LHCN-M2 (cell line): ENCODE measurements at regions not wholly inside any gene's neighbourhood (a gene's known extent, or its start where the extent isn't known, plus 50 kb on each side); places are given as distances from the start of the nearest gene placed in this dataset.
"Not testable (repeated sequence)": the region's sequence is repeated elsewhere in the genome, so short reads cannot be mapped to it uniquely, and the experiment has no call there.

Experiments
- DNase-seq: peaks from one replicate; pipeline ENCODE4 v3.0.0-alpha.2; 2012; ENCODE audit warnings: low read depth

DNA sequence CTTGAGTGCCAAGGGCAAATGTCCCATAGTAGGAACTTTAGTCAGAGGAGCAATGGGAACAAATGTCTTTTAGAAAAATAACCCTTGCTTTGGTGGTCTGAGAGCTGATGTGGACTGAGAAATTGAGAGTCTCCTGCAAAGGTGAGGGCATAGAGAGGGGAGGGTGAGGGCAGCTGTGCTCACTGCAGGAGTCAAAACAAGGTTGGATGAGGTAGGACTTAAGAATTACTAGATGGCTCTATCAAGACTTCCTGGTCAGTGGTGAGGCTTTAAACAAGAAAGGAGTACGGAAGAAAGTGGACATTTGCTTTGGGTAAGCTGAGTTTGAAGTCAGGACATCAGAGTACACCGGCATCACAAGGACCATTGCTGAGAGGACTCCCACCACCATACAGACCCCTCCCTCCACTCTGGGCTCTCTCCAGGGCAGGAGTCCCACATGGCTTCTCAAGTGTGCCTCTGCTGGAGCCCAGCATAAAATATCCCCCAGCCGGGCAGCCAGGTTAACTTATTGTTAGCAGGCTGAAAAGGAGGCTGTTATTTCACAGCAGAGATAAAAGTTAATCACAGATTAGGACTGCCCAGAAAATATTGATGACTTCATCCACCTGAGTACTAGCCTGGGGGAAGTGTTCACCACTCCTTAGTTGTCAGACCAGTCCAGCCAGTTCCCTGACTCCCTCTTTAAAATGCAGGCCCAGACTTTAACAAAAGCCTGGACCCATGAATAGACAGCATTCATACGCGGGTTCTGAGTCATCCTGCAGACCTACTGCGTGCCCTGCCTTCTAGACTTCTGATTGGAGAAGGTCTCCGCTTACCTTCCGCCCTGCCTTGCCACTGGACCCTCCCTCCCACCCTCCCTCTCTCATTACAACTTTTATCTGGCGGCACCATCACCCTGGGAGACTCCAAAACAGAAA, 167.2 kb downstream of the BCL2L11 start:
- not testable (repeated sequence) for DNase-seq

DNA sequence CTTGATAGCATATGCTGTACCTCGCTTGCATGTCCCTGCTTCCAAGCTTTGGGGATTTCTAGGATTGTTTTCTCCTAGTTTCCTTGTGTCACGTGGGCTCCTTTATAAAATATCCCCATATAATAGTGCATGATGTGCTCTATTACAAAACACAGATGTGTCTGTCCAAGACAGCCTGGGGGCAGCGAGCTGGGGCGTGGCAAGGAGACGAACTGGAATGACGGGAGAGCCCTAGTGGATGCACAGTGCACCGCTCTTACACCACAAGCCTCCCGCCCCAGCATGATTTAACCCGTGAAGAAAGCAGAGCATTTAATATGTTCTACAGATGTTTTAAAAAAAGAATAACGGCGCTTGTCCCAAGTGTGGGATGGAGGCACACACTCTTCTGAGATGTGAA, 169.7 kb downstream of the BCL2L11 start:
- not testable (repeated sequence) for DNase-seq

DNA sequence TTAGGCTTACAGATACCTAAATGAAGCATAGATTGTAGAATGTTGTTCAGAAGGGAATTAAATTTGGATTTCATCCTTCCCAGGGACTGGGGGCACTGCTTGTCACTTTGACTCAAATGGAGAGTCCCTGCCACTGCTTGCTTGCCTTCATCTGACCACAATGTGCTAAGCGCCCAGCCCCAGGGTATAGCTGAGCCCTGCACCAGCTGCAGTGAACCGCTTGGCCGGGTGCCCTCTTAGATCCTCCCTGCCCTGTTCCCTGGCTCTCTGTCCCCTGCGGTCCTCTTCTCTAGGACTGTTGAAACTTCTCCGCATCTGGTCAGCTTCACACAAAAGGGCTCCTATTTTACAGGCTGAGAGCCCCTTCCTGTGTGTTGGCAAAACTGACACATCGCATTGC, 170.9 kb downstream of the BCL2L11 start:
- DNase-seq, result not testable (repeated sequence)

GRCh38 chr2:111292232-111292968, 171.7 kb downstream of the BCL2L11 start:
- DNase-seq, result not testable (repeated sequence)

- not testable (repeated sequence) for DNase-seq
Observed at GRCh38 chr2:111294699-111295098, 174.0 kb downstream of the BCL2L11 start.

GRCh38 chr2:111296122-111296804, 175.5 kb downstream of the BCL2L11 start:
- not testable (repeated sequence) for DNase-seq

DNA sequence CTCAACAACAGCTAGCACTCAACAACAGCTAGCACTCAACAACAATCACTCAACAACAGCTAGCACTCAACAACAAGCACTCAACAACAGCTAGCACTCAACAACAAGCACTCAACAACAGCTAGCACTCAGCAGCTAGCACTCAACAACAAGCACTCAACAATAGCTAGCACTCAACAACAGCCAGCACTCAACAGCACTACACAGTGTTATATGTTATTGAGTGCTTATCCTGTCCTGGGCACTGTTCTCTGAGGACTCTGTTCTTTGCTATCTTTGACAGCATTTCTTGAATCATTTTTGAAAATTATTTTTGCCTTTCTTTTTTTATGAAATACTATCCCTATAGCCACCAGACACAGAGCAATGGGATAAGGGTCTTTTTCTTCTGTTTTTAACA, 176.4 kb downstream of the BCL2L11 start:
- not testable (repeated sequence) for DNase-seq

DNA sequence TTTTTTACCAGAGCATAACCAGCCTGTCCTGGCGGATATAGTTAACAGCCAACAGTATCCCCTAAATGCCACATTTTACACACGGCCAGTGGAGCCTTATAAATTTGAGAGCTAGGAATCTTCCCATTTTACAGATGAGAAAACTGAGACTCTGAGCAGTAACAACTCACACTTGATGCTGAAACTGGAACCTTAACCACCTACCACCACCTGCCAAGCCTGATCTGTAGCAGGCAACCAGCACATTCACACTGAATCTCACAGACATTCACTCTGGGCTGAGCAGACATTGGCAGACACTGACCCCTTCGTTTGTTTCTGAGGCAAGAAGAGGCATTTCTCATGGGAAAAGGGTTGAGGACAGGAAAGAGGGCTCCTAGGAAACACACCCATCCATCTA, 178.2 kb downstream of the BCL2L11 start:
- DNase-seq, result not testable (repeated sequence)

GRCh38 chr2:111299635-111300034, 178.9 kb downstream of the BCL2L11 start:
- DNase-seq, result not testable (repeated sequence)

GRCh38 chr2:111301677-111302076, 181.0 kb downstream of the BCL2L11 start:
- DNase-seq, result not testable (repeated sequence)

- DNase-seq, result peak; percentile 41
Observed at GRCh38 chr2:111302397-111303218, 181.9 kb downstream of the BCL2L11 start.

- not testable (repeated sequence) for DNase-seq
Observed at GRCh38 chr2:111307302-111307701, 186.6 kb downstream of the BCL2L11 start.

DNA sequence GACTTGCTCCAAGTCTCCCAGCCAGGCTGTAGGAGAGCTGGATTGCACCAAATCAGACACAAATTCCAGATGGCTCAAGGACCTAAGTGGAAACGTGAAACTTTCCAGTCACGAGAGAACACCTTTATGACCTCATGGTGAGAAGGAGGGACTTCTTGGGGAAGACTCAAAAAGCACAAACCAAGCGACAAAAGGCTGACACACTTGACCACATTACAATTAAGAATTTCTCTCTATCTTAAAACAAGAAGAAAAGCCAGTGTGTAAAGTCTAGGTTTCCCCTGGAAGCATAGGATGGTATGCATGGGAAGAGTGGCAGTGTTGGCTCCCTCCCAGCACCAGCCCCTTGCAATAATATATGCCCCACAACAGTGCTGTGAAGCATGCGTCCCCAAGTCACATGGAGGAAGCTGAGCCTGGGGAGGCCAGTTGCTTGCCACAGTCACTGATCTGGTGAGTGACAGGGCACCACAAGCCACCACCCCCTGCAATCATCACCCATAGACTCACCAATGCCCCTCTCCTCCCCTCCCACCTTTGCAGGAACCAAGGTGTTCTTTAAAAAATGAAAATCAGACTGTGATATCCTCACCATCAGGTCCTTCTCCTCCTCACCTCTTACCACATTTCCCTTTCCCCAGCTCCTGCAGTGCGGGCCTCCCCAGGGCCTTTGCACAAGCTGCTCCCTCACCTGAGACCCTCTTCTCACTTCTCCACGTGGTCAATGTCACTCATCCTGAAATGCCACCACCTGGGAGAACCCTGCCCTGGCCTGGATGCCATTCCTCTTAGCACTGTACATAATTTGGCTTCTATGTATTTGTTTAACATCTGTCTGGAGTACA, 188.7 kb downstream of the BCL2L11 start:
- DNase-seq, result not testable (repeated sequence)

GRCh38 chr2:111310395-111310794, 189.7 kb downstream of the BCL2L11 start:
- not testable (repeated sequence) for DNase-seq

GRCh38 chr2:111311568-111311967, 190.9 kb downstream of the BCL2L11 start:
- DNase-seq, result not testable (repeated sequence)

DNA sequence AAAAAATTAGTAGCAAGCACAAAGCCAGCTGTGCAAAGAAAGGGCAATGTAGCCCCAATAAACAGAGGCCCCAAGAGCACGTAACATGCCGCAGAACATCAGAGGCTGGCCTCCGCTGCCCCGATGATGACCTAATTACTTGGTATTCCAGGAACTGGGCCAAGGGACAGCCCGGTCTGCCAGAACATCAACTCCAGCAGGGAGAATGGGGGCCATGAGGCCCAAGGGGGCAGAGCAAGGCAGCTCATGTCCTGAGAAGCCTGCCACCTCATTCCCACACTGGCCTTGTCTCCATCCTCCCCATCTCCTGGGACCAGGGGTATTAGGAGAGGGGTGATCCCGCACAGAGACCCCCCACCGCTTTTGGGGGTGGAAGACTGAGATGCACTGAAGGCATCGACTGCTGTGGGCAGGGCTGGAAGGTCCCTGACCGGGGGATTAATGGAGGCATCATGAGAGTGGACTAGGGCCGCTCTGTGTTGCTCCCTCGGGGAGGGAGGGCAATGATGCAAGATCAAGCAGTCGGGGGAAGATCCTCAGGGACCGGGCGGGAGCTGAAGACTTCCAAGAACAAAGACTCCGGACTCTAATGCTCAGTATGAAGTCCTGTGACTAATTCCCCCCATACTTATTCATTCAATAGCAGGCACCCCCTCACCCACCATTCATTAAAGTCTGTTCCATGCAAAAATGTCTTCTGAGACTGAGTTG, 192.3 kb downstream of the BCL2L11 start:
- DNase-seq, result peak; percentile 65

DNA sequence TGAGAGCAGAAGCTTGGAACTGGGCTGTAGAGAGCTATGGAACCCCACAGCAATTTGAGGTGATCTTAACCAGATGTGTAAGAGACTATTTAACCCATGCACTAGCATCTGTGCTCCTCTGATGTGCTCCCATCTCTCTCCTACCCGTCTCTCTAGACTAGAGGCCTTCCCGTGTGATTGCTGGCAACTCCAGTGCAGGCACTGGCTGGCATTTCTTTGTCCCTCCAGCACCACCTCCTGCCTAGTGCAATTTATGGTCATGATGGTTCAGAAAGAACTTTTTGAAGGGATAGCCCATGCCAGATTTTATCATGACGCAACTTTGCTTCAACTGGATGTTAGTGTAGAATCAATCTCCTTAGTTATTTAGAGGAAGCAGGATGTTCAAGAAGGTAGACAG, 193.0 kb downstream of the BCL2L11 start:
- peak; percentile 1 for DNase-seq

GRCh38 chr2:111315188-111315917, 194.6 kb downstream of the BCL2L11 start:
- not testable (repeated sequence) for DNase-seq
